ENCODE measurements at regions not wholly inside any gene's neighbourhood (a gene's known extent, or its start where the extent isn't known, plus 50 kb on each side); places are given as distances from the start of the nearest gene placed in this dataset.

- H3K9me3 ChIP-seq, result no peaks in the 10 kb centered on the region
- no peaks in the 10 kb centered on the region for H3K36me3 ChIP-seq
- H3K27ac ChIP-seq, result no peak overlapping the region
- TF ChIP-seq CTCF (IDR thresholded peaks at IDR 0.05), result no peak
- no peaks in the 10 kb centered on the region for H3K27me3 ChIP-seq
- intact Hi-C loops (cut with DNase I; ENCODE audit: low total_unique reads), result no loop called here
- no peak overlapping the region for H3K4me3 ChIP-seq
- H3K4me1 ChIP-seq, result peaks cover 0 to 12% (median 0%) of the 10 kb centered on the region in 4 donors
- no peak for DNase-seq
Measured at GRCh38 chr6:19375613-19376012, 461.6 kb upstream of the ID4 start.

GRCh38 chr6:19377722-19378121, 459.4 kb upstream of the ID4 start:
- no peak overlapping the region for H3K27ac ChIP-seq
- H3K4me3 ChIP-seq, result no peak overlapping the region
- no peak for TF ChIP-seq CTCF (IDR thresholded peaks at IDR 0.05)
- no peaks in the 10 kb centered on the region for H3K9me3 ChIP-seq
- no peaks in the 10 kb centered on the region for H3K36me3 ChIP-seq
- H3K4me1 ChIP-seq, result peaks cover 0 to 12% (median 0%) of the 10 kb centered on the region in 4 donors
- intact Hi-C loops (cut with DNase I; ENCODE audit: low total_unique reads), result no loop called here
- H3K27me3 ChIP-seq, result no peaks in the 10 kb centered on the region
- DNase-seq, result no peak

- Histone ChIP-seq H3K4me3 (no peak overlapping the region), H3K9me3 (peaks cover 0 to 4% (median 0%) of the 10 kb centered on the region in 3 donors), H3K27me3 (no peaks in the 10 kb centered on the region), H3K36me3 (no peaks in the 10 kb centered on the region), H3K4me1 (peaks cover 0 to 12% (median 0%) of the 10 kb centered on the region in 4 donors), H3K27ac (no peak overlapping the region)
- intact Hi-C loops (cut with DNase I; ENCODE audit: low total_unique reads), result no loop called here
- no peak for TF ChIP-seq CTCF (IDR thresholded peaks at IDR 0.05)
- DNase-seq, result no peak
Measured at GRCh38 chr6:19380293-19380692, 456.9 kb upstream of the ID4 start.

GRCh38 chr6:19382676-19383075, 454.5 kb upstream of the ID4 start:
- Histone ChIP-seq H3K4me3 (no peak overlapping the region), H3K27me3 (no peaks in the 10 kb centered on the region), H3K9me3 (peaks cover 0 to 4% (median 0%) of the 10 kb centered on the region in 3 donors), H3K27ac (no peak overlapping the region), H3K4me1 (peaks cover 0 to 11% (median 0%) of the 10 kb centered on the region in 4 donors), H3K36me3 (no peaks in the 10 kb centered on the region)
- intact Hi-C loops (cut with DNase I; ENCODE audit: low total_unique reads), result no loop called here
- DNase-seq, result no peak
- no peak for TF ChIP-seq CTCF (IDR thresholded peaks at IDR 0.05)

- H3K36me3 ChIP-seq, result no peaks in the 10 kb centered on the region
- no peaks in the 10 kb centered on the region for H3K4me1 ChIP-seq
- H3K27ac ChIP-seq, result no peak overlapping the region
- H3K9me3 ChIP-seq, result no peaks in the 10 kb centered on the region
- no peak overlapping the region for H3K4me3 ChIP-seq
- TF ChIP-seq CTCF (IDR thresholded peaks at IDR 0.05), result no peak
- no peak for DNase-seq
- H3K27me3 ChIP-seq, result no peaks in the 10 kb centered on the region
- intact Hi-C loops (cut with DNase I; ENCODE audit: low total_unique reads), result no loop called here
Measured at GRCh38 chr6:19391926-19392325, 445.2 kb upstream of the ID4 start.

GRCh38 chr6:19394051-19394450, 443.1 kb upstream of the ID4 start:
- Histone ChIP-seq H3K36me3 (no peaks in the 10 kb centered on the region), H3K4me1 (no peaks in the 10 kb centered on the region), H3K9me3 (no peaks in the 10 kb centered on the region), H3K4me3 (no peak overlapping the region), H3K27ac (no peak overlapping the region), H3K27me3 (no peaks in the 10 kb centered on the region)
- DNase-seq, result no peak
- no peak for TF ChIP-seq CTCF (IDR thresholded peaks at IDR 0.05)
- intact Hi-C loops (cut with DNase I; ENCODE audit: low total_unique reads), result no loop called here

Data from tibial artery (tissue), 4 donors.